B cell (primary cell): ENCODE measurements at regions not wholly inside any gene's neighbourhood (a gene's known extent, or its start where the extent isn't known, plus 50 kb on each side); places are given as distances from the start of the nearest gene placed in this dataset.

ENCODE experiments used
- EZH2 ChIP-seq: IDR thresholded peaks from 2 replicates; pipeline ENCODE4 v1.6.1; 2012; ENCODE audit warnings: borderline replicate concordance, low read depth, mild to moderate bottlenecking, moderate library complexity, low read length; ENCODE audit not compliant: insufficient read depth, poor library complexity, severe bottlenecking
- TF ChIP-seq, protein P1 (sequence below): fragments of 200-600 bp; IDR thresholded peaks from one replicate; pipeline ENCODE4 v1.8.0; 2022; ENCODE audit warnings: antibody characterized with exemption, mild to moderate bottlenecking

DNA sequence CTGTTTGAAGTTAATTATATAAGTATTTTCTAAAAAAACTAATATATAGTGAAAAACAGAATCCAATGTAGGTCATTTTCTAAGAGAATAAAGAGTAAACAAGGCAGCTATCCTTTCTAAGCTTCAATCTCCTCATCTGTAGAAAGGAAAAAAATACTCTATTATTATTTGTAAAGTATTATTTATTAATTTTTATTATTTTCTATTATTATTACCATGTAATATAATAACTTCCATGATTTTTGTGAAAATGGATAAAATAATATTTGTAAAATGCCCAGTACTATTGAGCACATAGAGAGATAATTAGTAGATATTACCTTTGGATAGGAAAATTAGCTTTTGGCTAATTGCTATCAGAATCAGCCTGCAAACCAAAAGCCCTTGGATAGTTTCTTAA lies 684.4 kb downstream of the MTRR start:
- TF ChIP-seq, protein P1, sequence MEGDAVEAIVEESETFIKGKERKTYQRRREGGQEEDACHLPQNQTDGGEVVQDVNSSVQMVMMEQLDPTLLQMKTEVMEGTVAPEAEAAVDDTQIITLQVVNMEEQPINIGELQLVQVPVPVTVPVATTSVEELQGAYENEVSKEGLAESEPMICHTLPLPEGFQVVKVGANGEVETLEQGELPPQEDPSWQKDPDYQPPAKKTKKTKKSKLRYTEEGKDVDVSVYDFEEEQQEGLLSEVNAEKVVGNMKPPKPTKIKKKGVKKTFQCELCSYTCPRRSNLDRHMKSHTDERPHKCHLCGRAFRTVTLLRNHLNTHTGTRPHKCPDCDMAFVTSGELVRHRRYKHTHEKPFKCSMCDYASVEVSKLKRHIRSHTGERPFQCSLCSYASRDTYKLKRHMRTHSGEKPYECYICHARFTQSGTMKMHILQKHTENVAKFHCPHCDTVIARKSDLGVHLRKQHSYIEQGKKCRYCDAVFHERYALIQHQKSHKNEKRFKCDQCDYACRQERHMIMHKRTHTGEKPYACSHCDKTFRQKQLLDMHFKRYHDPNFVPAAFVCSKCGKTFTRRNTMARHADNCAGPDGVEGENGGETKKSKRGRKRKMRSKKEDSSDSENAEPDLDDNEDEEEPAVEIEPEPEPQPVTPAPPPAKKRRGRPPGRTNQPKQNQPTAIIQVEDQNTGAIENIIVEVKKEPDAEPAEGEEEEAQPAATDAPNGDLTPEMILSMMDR: no peak
- TF ChIP-seq EZH2: no peak
